Spleen (tissue), 7 donors: ENCODE measurements at regions not wholly inside any gene's neighbourhood (a gene's known extent, or its start where the extent isn't known, plus 50 kb on each side); places are given as distances from the start of the nearest gene placed in this dataset.

Experiments
- POLR2AphosphoS5 ChIP-seq, 3 donors: sonication (generic); formaldehyde crosslinking; IDR thresholded peaks; one replicate each; pipeline ENCODE4 v1.5.1; 2017; ENCODE audit warnings: antibody characterized with exemption in 3 of 3
- TF ChIP-seq, protein P1 (sequence below), 11 experiments: fragments of 200-600 bp in 7 of 11; fragments of 450-650 bp in 4 of 11; sonication (generic) in 4 of 11; IDR thresholded peaks in 8 of 11; conservative IDR thresholded peaks in 3 of 11; 1 replicate in 7 of 11; 2 replicates in 4 of 11; pipeline versions ENCODE4 v1.4.0 to v1.8.0; 2016 to 2021; ENCODE audit warnings: antibody characterized with exemption in 11 of 11, inconsistent platforms in 4 of 11, mild to moderate bottlenecking in 1 of 11
- donor health status: DM: no; HTN: no; CAD: no; lungs with moderate emphysema.
- donor health status: DM: no; HTN: no; CAD: no.
- donor health status: DM: no; HTN: no; CAD: no.

DNA sequence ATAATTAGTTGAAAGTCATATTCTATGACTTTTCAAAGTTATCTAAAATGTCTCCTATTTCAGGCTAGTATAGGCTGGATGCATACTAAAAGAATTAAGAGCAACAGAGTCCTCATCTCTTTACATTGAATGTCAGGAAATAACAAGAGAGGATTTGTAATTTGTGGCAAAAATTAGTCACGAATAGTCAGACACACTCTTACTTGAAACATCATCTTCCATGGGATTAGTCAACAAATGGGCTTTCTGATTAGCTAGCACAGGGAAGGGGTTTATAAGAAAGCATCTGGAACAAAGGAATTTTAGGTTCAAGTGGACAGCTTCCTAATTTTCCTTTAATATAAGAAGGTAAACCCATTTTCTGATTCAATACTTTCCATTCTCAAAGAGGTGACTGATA, 330.3 kb upstream of the MEX3C start:
- no peak for TF ChIP-seq POLR2AphosphoS5 (IDR thresholded peaks at IDR 0.05)
- TF ChIP-seq, protein P1, sequence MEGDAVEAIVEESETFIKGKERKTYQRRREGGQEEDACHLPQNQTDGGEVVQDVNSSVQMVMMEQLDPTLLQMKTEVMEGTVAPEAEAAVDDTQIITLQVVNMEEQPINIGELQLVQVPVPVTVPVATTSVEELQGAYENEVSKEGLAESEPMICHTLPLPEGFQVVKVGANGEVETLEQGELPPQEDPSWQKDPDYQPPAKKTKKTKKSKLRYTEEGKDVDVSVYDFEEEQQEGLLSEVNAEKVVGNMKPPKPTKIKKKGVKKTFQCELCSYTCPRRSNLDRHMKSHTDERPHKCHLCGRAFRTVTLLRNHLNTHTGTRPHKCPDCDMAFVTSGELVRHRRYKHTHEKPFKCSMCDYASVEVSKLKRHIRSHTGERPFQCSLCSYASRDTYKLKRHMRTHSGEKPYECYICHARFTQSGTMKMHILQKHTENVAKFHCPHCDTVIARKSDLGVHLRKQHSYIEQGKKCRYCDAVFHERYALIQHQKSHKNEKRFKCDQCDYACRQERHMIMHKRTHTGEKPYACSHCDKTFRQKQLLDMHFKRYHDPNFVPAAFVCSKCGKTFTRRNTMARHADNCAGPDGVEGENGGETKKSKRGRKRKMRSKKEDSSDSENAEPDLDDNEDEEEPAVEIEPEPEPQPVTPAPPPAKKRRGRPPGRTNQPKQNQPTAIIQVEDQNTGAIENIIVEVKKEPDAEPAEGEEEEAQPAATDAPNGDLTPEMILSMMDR (IDR thresholded peaks at IDR 0.05 in 8 of 11, conservative IDR thresholded peaks at IDR 0.05 in 3 of 11): no peak
